ENCODE measurements at regions not wholly inside any gene's neighbourhood (a gene's known extent, or its start where the extent isn't known, plus 50 kb on each side); places are given as distances from the start of the nearest gene placed in this dataset.
"Not testable (repeated sequence)": the region's sequence is repeated elsewhere in the genome, so short reads cannot be mapped to it uniquely, and the experiment has no call there.

- TF ChIP-seq CTCF (IDR thresholded peaks at IDR 0.05 in 4 of 5, conservative IDR thresholded peaks at IDR 0.05 in 1 of 5); POLR2A (IDR thresholded peaks at IDR 0.05): not testable (repeated sequence)
These were observed 1027.3 kb downstream of the DNAJB9 start for GRCh38 chr7:109596948-109597347.
